ENCODE measurements at regions not wholly inside any gene's neighbourhood (a gene's known extent, or its start where the extent isn't known, plus 50 kb on each side); places are given as distances from the start of the nearest gene placed in this dataset.

DNA sequence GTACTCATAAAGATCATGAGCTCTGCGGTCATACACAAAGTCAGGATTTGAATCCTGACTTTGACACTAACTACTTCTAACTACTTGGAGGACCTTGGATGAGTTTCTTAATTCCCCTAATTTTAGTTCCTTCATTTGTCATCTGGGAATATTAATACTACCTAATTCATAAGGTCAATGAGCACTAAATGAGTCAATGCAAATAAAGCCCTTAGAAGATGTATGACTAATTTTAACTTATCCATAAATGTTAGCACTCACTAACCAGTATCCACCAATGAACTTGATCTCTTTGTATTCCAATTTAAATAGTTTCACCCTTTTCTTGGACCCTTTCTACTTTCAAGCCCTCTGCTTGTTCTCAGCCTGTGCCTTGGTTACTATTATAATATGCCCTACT is 1106.4 kb downstream of the CDH18 start:
- Histone ChIP-seq H3K4me3 (replicated peaks; ENCODE audit: insufficient read depth, low read length) (no peak overlapping the region), H3K27ac (replicated peaks) (no peak overlapping the region), H3K27me3 (ENCODE audit: insufficient read depth, poor library complexity, severe bottlenecking) (no peaks in the 10 kb centered on the region)
- TF ChIP-seq CTCF (IDR thresholded peaks at IDR 0.05; ENCODE audit: insufficient read depth, low read length) (no peak), POLR2AphosphoS5 (IDR thresholded peaks at IDR 0.05; ENCODE audit: low read depth) (no peak), SPI1 (IDR thresholded peaks at IDR 0.05; ENCODE audit: borderline replicate concordance, low read depth) (no peak), GABPA (IDR thresholded peaks at IDR 0.05; ENCODE audit: low read depth) (no peak)
- no peak for DNase-seq (ENCODE audit: low read depth in 1 of 2, low spot score in 1 of 2)

DNA sequence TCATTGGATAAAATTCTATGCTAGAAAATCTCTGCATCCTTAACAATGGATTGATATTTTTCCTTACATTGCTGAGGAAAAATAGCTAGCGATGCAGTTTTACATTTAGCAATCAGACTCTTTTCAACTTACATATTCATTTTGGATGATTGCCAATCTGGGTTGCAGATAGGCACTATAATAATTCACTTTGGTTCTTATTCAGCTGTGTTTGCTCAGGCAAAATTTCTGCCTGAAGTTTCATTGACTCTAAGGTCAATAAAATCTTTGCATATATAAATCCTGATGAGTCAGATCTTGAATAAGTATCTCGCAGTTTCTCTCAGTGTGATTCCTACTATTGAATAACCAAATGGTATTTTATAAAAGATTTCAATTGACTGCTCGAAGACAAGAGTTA is 1105.8 kb downstream of the CDH18 start:
- TF ChIP-seq SPI1 (IDR thresholded peaks at IDR 0.05; ENCODE audit: borderline replicate concordance, low read depth) (no peak), POLR2AphosphoS5 (IDR thresholded peaks at IDR 0.05; ENCODE audit: low read depth) (no peak), GABPA (IDR thresholded peaks at IDR 0.05; ENCODE audit: low read depth) (no peak), CTCF (IDR thresholded peaks at IDR 0.05; ENCODE audit: insufficient read depth, low read length) (no peak)
- TF ChIP-seq, protein P1, sequence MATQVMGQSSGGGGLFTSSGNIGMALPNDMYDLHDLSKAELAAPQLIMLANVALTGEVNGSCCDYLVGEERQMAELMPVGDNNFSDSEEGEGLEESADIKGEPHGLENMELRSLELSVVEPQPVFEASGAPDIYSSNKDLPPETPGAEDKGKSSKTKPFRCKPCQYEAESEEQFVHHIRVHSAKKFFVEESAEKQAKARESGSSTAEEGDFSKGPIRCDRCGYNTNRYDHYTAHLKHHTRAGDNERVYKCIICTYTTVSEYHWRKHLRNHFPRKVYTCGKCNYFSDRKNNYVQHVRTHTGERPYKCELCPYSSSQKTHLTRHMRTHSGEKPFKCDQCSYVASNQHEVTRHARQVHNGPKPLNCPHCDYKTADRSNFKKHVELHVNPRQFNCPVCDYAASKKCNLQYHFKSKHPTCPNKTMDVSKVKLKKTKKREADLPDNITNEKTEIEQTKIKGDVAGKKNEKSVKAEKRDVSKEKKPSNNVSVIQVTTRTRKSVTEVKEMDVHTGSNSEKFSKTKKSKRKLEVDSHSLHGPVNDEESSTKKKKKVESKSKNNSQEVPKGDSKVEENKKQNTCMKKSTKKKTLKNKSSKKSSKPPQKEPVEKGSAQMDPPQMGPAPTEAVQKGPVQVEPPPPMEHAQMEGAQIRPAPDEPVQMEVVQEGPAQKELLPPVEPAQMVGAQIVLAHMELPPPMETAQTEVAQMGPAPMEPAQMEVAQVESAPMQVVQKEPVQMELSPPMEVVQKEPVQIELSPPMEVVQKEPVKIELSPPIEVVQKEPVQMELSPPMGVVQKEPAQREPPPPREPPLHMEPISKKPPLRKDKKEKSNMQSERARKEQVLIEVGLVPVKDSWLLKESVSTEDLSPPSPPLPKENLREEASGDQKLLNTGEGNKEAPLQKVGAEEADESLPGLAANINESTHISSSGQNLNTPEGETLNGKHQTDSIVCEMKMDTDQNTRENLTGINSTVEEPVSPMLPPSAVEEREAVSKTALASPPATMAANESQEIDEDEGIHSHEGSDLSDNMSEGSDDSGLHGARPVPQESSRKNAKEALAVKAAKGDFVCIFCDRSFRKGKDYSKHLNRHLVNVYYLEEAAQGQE (IDR thresholded peaks at IDR 0.05; ENCODE audit: insufficient replicate concordance, low read depth), result no peak
- Histone ChIP-seq H3K27me3 (ENCODE audit: insufficient read depth, poor library complexity, severe bottlenecking) (no peaks in the 10 kb centered on the region), H3K27ac (replicated peaks) (no peak overlapping the region), H3K4me3 (replicated peaks; ENCODE audit: insufficient read depth, low read length) (no peak overlapping the region)
- no peak for DNase-seq (ENCODE audit: low read depth in 1 of 2, low spot score in 1 of 2)

- TF ChIP-seq CTCF (IDR thresholded peaks at IDR 0.05; ENCODE audit: insufficient read depth, low read length) (no peak), GABPA (IDR thresholded peaks at IDR 0.05; ENCODE audit: low read depth) (no peak), POLR2AphosphoS5 (IDR thresholded peaks at IDR 0.05; ENCODE audit: low read depth) (no peak), SPI1 (IDR thresholded peaks at IDR 0.05; ENCODE audit: borderline replicate concordance, low read depth) (no peak)
- TF ChIP-seq, protein P1 (IDR thresholded peaks at IDR 0.05; ENCODE audit: insufficient replicate concordance, low read depth), result no peak
- Histone ChIP-seq H3K27ac (replicated peaks) (no peak overlapping the region), H3K27me3 (ENCODE audit: insufficient read depth, poor library complexity, severe bottlenecking) (no peaks in the 10 kb centered on the region), H3K4me3 (replicated peaks; ENCODE audit: insufficient read depth, low read length) (no peak overlapping the region)
- no peak for DNase-seq (ENCODE audit: low read depth in 1 of 2, low spot score in 1 of 2)
These were observed 1099.2 kb downstream of the CDH18 start for GRCh38 chr5:18888821-18889220.

DNA sequence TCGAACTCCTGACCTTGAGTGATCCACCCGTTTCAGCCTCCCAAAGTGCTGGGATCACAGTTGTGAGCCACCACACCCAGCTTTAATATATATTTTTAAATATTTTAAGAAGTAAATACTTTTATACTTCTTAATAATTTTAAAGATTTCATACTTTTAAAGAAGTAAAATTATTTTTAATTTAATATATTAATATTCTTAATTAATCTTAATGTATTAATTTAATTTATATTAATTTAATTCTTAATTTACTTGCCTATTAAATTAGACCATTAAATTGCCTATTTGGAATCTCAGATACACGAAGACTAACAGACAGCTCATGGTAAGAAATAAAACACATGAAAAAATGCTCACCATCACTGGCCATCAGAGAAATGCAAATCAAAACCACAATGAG is 1087.4 kb downstream of the CDH18 start:
- TF ChIP-seq SPI1 (IDR thresholded peaks at IDR 0.05; ENCODE audit: borderline replicate concordance, low read depth) (no peak), POLR2AphosphoS5 (IDR thresholded peaks at IDR 0.05; ENCODE audit: low read depth) (no peak), GABPA (IDR thresholded peaks at IDR 0.05; ENCODE audit: low read depth) (no peak), CTCF (IDR thresholded peaks at IDR 0.05; ENCODE audit: insufficient read depth, low read length) (no peak)
- TF ChIP-seq, protein P1 (IDR thresholded peaks at IDR 0.05; ENCODE audit: insufficient replicate concordance, low read depth), result no peak
- Histone ChIP-seq H3K4me3 (replicated peaks; ENCODE audit: insufficient read depth, low read length) (no peak overlapping the region), H3K27me3 (ENCODE audit: insufficient read depth, poor library complexity, severe bottlenecking) (no peaks in the 10 kb centered on the region), H3K27ac (replicated peaks) (no peak overlapping the region)
- no peak for DNase-seq (ENCODE audit: low read depth in 1 of 2, low spot score in 1 of 2)

Data from HL-60 (cell line).